ENCODE measurements at regions not wholly inside any gene's neighbourhood (a gene's known extent, or its start where the extent isn't known, plus 50 kb on each side); places are given as distances from the start of the nearest gene placed in this dataset.

GRCh38 chr2:109046925-109047508, 58.0 kb upstream of the EDAR start:
- H3K9me3 ChIP-seq, result no peaks in the 10 kb centered on the region
- no peak for DNase-seq (ENCODE audit: low spot score)
- TF ChIP-seq CTCF (IDR thresholded peaks at IDR 0.05) (no peak), POLR2AphosphoS5 (IDR thresholded peaks at IDR 0.05) (no peak), POLR2A (IDR thresholded peaks at IDR 0.05) (no peak)
- H3K27ac ChIP-seq, result no peak overlapping the region
- H3K4me3 ChIP-seq, result no peak overlapping the region
- H3K4me1 ChIP-seq (replicated peaks), result no peaks in the 10 kb centered on the region
- WGBS, result 85% methylated on average over 4 of the region's 4 CpGs
- H3K36me3 ChIP-seq, result no peaks in the 10 kb centered on the region
- no peaks in the 10 kb centered on the region for H3K27me3 ChIP-seq (replicated peaks; ENCODE audit: insufficient read depth)
- intact Hi-C loops (cut with DNase I), result no loop called here

GRCh38 chr2:109045505-109045904, 56.5 kb upstream of the EDAR start:
- no peak for DNase-seq (ENCODE audit: low spot score)
- Histone ChIP-seq H3K27ac (no peak overlapping the region), H3K9me3 (no peaks in the 10 kb centered on the region), H3K27me3 (replicated peaks; ENCODE audit: insufficient read depth) (no peaks in the 10 kb centered on the region), H3K4me3 (no peak overlapping the region), H3K36me3 (no peaks in the 10 kb centered on the region), H3K4me1 (replicated peaks) (no peaks in the 10 kb centered on the region)
- WGBS, result 43% methylated on average over 9 of the region's 9 CpGs
- no peak for TF ChIP-seq POLR2AphosphoS5 (IDR thresholded peaks at IDR 0.05)
- TF ChIP-seq POLR2A (IDR thresholded peaks at IDR 0.05), result no peak
- TF ChIP-seq CTCF (IDR thresholded peaks at IDR 0.05), result no peak
- intact Hi-C loops (cut with DNase I), result no loop called here

- intact Hi-C loops (cut with DNase I), result no loop called here
- Histone ChIP-seq H3K36me3 (no peaks in the 10 kb centered on the region), H3K9me3 (no peaks in the 10 kb centered on the region), H3K27ac (no peak overlapping the region), H3K27me3 (replicated peaks; ENCODE audit: insufficient read depth) (no peaks in the 10 kb centered on the region), H3K4me1 (replicated peaks) (no peaks in the 10 kb centered on the region), H3K4me3 (no peak overlapping the region)
- no peak for TF ChIP-seq POLR2A (IDR thresholded peaks at IDR 0.05)
- no peak for TF ChIP-seq CTCF (IDR thresholded peaks at IDR 0.05)
- no peak for TF ChIP-seq POLR2AphosphoS5 (IDR thresholded peaks at IDR 0.05)
- DNase-seq (ENCODE audit: low spot score), result no peak
- 67% methylated on average over 4 of the region's 4 CpGs for WGBS
These were observed 50.0 kb upstream of the EDAR start for GRCh38 chr2:109038992-109039391.
